ENCODE measurements at regions not wholly inside any gene's neighbourhood (a gene's known extent, or its start where the extent isn't known, plus 50 kb on each side); places are given as distances from the start of the nearest gene placed in this dataset.

- no peaks in the 10 kb centered on the region for H3K9me3 ChIP-seq (ENCODE audit: control insufficient read depth, insufficient read depth, low read length)
- H3K9ac ChIP-seq (ENCODE audit: low read depth, low read length): no peak overlapping the region
- H3K4me1 ChIP-seq (ENCODE audit: control insufficient read depth, insufficient read depth, low read length): peaks cover 13% of the 10 kb centered on the region
- no peaks in the 10 kb centered on the region for H3K27me3 ChIP-seq (ENCODE audit: control insufficient read depth, insufficient read depth, low read length)
- H3K36me3 ChIP-seq (ENCODE audit: control insufficient read depth, insufficient read depth, low read length): no peaks in the 10 kb centered on the region
- H3K4me3 ChIP-seq (ENCODE audit: low read depth, low read length): no peak overlapping the region
- no peak overlapping the region for H3K27ac ChIP-seq (ENCODE audit: low read depth, low read length)
Observed at GRCh38 chr4:125262502-125262901, 52.3 kb upstream of the FAT4 start.

DNA sequence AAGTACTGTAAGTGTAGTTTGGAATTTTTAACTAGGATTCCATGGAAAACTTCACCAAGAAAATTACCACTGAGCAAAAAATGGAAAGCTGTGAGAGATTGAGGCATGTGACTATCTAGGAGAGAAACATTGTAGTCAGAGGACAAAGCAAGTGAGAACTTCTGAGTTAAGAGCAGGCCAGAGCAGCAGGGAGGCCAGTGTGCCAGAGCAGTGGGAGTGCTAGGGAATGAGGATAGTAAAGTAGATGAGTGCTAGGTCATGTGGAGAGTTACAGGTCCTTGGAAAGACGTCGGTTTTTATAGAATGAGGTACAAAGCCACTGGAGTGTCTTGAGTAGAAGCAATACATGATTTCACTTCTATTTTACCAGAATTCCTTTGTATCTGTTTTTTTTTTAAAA lies 52.7 kb upstream of the FAT4 start:
- Histone ChIP-seq H3K27ac (ENCODE audit: low read depth, low read length) (no peak overlapping the region), H3K9ac (ENCODE audit: low read depth, low read length) (no peak overlapping the region), H3K36me3 (ENCODE audit: control insufficient read depth, insufficient read depth, low read length) (no peaks in the 10 kb centered on the region), H3K9me3 (ENCODE audit: control insufficient read depth, insufficient read depth, low read length) (no peaks in the 10 kb centered on the region), H3K27me3 (ENCODE audit: control insufficient read depth, insufficient read depth, low read length) (no peaks in the 10 kb centered on the region), H3K4me3 (ENCODE audit: low read depth, low read length) (no peak overlapping the region), H3K4me1 (ENCODE audit: control insufficient read depth, insufficient read depth, low read length) (peaks cover 9% of the 10 kb centered on the region)

- no peak overlapping the region for H3K27ac ChIP-seq (ENCODE audit: low read depth, low read length)
- H3K9me3 ChIP-seq (ENCODE audit: control insufficient read depth, insufficient read depth, low read length): no peaks in the 10 kb centered on the region
- H3K4me3 ChIP-seq (ENCODE audit: low read depth, low read length): no peak overlapping the region
- no peaks in the 10 kb centered on the region for H3K27me3 ChIP-seq (ENCODE audit: control insufficient read depth, insufficient read depth, low read length)
- H3K4me1 ChIP-seq (ENCODE audit: control insufficient read depth, insufficient read depth, low read length): no peaks in the 10 kb centered on the region
- no peak overlapping the region for H3K9ac ChIP-seq (ENCODE audit: low read depth, low read length)
- no peaks in the 10 kb centered on the region for H3K36me3 ChIP-seq (ENCODE audit: control insufficient read depth, insufficient read depth, low read length)
Observed at GRCh38 chr4:125254106-125254505, 60.6 kb upstream of the FAT4 start.

DNA sequence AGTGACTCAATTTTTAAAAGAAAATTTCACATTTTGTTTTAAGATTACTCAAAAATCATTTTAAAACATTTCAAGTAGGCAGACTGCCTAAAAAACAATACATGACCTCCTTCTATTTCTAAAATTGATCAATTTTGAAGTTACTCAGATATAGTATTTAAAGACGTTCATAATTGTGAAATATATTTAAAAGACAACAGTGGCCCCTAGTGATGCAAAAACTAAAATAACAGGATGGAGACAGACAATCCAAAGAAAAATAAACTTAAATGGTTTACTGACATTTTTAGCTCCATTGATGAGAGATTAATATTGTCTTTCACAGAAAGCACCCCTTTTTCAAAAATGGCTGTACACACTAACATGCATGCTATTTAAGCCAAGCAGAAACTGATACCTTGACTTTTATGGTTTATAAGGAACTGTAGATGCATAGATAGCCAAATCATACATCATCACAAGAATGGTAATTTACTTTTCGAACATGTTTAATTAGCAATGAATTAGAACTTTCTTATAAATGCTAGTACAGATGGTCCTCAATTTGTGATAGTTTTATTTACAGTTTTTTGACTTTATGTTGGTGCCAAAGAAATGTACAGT lies 69.8 kb upstream of the FAT4 start:
- Histone ChIP-seq H3K27me3 (ENCODE audit: control insufficient read depth, insufficient read depth, low read length) (no peaks in the 10 kb centered on the region), H3K36me3 (ENCODE audit: control insufficient read depth, insufficient read depth, low read length) (no peaks in the 10 kb centered on the region), H3K9ac (ENCODE audit: low read depth, low read length) (no peak overlapping the region), H3K4me3 (ENCODE audit: low read depth, low read length) (no peak overlapping the region), H3K4me1 (ENCODE audit: control insufficient read depth, insufficient read depth, low read length) (peaks cover 7% of the 10 kb centered on the region; the same call in 1 of the 2 replicates), H3K9me3 (ENCODE audit: control insufficient read depth, insufficient read depth, low read length) (no peaks in the 10 kb centered on the region), H3K27ac (ENCODE audit: low read depth, low read length) (no peak overlapping the region)

GRCh38 chr4:125243789-125244397 lies 70.9 kb upstream of the FAT4 start:
- no peak overlapping the region for H3K9ac ChIP-seq (ENCODE audit: low read depth, low read length)
- H3K4me3 ChIP-seq (ENCODE audit: low read depth, low read length): no peak overlapping the region

GRCh38 chr4:125235971-125236370 lies 78.8 kb upstream of the FAT4 start:
- H3K9ac ChIP-seq (ENCODE audit: low read depth, low read length): no peak overlapping the region
- no peaks in the 10 kb centered on the region for H3K36me3 ChIP-seq (ENCODE audit: control insufficient read depth, insufficient read depth, low read length)
- no peaks in the 10 kb centered on the region for H3K27me3 ChIP-seq (ENCODE audit: control insufficient read depth, insufficient read depth, low read length)
- H3K4me1 ChIP-seq (ENCODE audit: control insufficient read depth, insufficient read depth, low read length): no peaks in the 10 kb centered on the region
- no peak overlapping the region for H3K27ac ChIP-seq (ENCODE audit: low read depth, low read length)
- no peaks in the 10 kb centered on the region for H3K9me3 ChIP-seq (ENCODE audit: control insufficient read depth, insufficient read depth, low read length)
- H3K4me3 ChIP-seq (ENCODE audit: low read depth, low read length): no peak overlapping the region

More at GRCh38 chr4:125243789-125244397, 70.9 kb upstream of the FAT4 start:
- Histone ChIP-seq H3K27me3 (ENCODE audit: control insufficient read depth, insufficient read depth, low read length) (no peaks in the 10 kb centered on the region), H3K9me3 (ENCODE audit: control insufficient read depth, insufficient read depth, low read length) (no peaks in the 10 kb centered on the region), H3K36me3 (ENCODE audit: control insufficient read depth, insufficient read depth, low read length) (no peaks in the 10 kb centered on the region), H3K27ac (ENCODE audit: low read depth, low read length) (no peak overlapping the region), H3K4me1 (ENCODE audit: control insufficient read depth, insufficient read depth, low read length) (peaks cover 7% of the 10 kb centered on the region; the same call in 1 of the 2 replicates)

- no peaks in the 10 kb centered on the region for H3K4me1 ChIP-seq (ENCODE audit: control insufficient read depth, insufficient read depth, low read length)
- no peaks in the 10 kb centered on the region; the same call in 1 of the 2 replicates for H3K9me3 ChIP-seq (ENCODE audit: control insufficient read depth, insufficient read depth, low read length)
Observed at GRCh38 chr4:125231661-125232060, 83.1 kb upstream of the FAT4 start.

DNA sequence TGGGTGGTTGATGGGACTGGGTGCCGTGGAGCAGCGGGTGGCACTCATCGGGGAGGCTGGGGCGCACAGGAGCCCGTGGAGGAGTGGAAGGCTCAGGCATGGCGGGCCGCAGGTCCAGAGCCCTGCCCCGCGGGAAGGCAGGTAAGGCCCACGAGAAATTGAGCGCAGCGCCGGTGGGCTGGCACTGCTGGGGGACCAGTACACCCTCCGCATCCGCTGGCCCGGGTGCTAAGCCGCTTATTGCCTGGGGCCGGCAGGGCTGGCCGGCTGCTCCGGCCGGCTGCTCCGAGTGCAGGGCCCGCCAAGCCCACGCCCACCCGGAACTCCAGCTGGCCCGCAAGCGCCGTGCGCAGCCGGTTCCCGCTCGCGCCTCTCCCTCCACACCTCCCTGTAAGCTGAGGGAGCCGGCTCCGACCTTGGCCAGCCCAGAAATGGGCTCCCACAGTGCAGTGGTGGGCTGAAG lies 85.1 kb upstream of the FAT4 start:
- no peaks in the 10 kb centered on the region; the same call in 1 of the 2 replicates for H3K9me3 ChIP-seq (ENCODE audit: control insufficient read depth, insufficient read depth, low read length)
- H3K36me3 ChIP-seq (ENCODE audit: control insufficient read depth, insufficient read depth, low read length): no peaks in the 10 kb centered on the region
- no peak overlapping the region for H3K27ac ChIP-seq (ENCODE audit: low read depth, low read length)
- no peak overlapping the region for H3K9ac ChIP-seq (ENCODE audit: low read depth, low read length)
- H3K4me1 ChIP-seq (ENCODE audit: control insufficient read depth, insufficient read depth, low read length): no peaks in the 10 kb centered on the region
- H3K27me3 ChIP-seq (ENCODE audit: control insufficient read depth, insufficient read depth, low read length): no peaks in the 10 kb centered on the region
- no peak overlapping the region for H3K4me3 ChIP-seq (ENCODE audit: low read depth, low read length)

More at GRCh38 chr4:125231661-125232060, 83.1 kb upstream of the FAT4 start:
- Histone ChIP-seq H3K4me3 (ENCODE audit: low read depth, low read length) (no peak overlapping the region), H3K36me3 (ENCODE audit: control insufficient read depth, insufficient read depth, low read length) (no peaks in the 10 kb centered on the region), H3K9ac (ENCODE audit: low read depth, low read length) (no peak overlapping the region), H3K27me3 (ENCODE audit: control insufficient read depth, insufficient read depth, low read length) (no peaks in the 10 kb centered on the region), H3K27ac (ENCODE audit: low read depth, low read length) (no peak overlapping the region)

DNA sequence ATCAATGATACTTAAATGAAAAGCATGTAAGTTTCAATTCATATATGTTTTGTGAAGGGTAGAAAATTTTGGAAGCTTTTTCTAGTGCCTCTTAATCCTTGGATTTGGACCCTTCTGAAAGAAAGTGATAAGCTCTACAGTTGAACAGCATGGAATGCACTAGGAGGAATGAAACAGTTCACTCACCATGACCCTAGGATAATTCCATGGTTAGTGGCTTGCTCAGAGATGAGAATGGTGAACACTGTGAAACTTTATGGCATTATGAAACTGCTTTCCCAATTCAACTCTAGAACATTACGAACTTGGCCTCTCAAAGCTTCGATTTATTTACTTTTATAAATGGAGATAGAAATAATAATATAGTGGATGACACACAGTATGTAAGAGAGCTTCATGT lies 88.9 kb upstream of the FAT4 start:
- no peaks in the 10 kb centered on the region for H3K27me3 ChIP-seq (ENCODE audit: control insufficient read depth, insufficient read depth, low read length)
- H3K4me1 ChIP-seq (ENCODE audit: control insufficient read depth, insufficient read depth, low read length): no peaks in the 10 kb centered on the region
- H3K9ac ChIP-seq (ENCODE audit: low read depth, low read length): no peak overlapping the region
- peaks cover 5% of the 10 kb centered on the region for H3K9me3 ChIP-seq (ENCODE audit: control insufficient read depth, insufficient read depth, low read length)
- H3K36me3 ChIP-seq (ENCODE audit: control insufficient read depth, insufficient read depth, low read length): no peaks in the 10 kb centered on the region
- H3K4me3 ChIP-seq (ENCODE audit: low read depth, low read length): no peak overlapping the region
- H3K27ac ChIP-seq (ENCODE audit: low read depth, low read length): no peak overlapping the region

GRCh38 chr4:125200556-125200955 lies 114.2 kb upstream of the FAT4 start:
- no peaks in the 10 kb centered on the region for H3K9me3 ChIP-seq (ENCODE audit: control insufficient read depth, insufficient read depth, low read length)
- no peaks in the 10 kb centered on the region for H3K27me3 ChIP-seq (ENCODE audit: control insufficient read depth, insufficient read depth, low read length)
- H3K4me1 ChIP-seq (ENCODE audit: control insufficient read depth, insufficient read depth, low read length): no peaks in the 10 kb centered on the region
- no peak overlapping the region for H3K9ac ChIP-seq (ENCODE audit: low read depth, low read length)
- no peak overlapping the region for H3K4me3 ChIP-seq (ENCODE audit: low read depth, low read length)
- H3K27ac ChIP-seq (ENCODE audit: low read depth, low read length): no peak overlapping the region
- no peaks in the 10 kb centered on the region for H3K36me3 ChIP-seq (ENCODE audit: control insufficient read depth, insufficient read depth, low read length)

DNA sequence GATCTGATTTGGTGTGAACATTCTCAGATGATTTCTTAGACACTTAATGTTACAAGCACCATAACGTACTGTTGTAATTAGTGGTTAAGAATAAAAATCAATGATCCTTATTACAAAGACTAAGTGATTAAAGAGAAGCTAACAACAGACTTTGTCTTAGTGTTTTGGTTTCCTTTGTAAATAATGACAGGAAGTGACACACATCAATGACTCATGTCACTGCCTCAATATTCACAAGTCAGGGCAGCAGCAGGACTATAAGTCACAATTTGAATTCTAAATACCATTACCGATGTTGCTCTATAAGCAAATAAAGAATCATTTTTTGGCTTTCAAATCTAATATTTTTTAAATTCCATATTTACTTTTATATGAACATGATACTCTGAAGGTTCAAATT lies 115.8 kb upstream of the FAT4 start:
- Histone ChIP-seq H3K4me3 (ENCODE audit: low read depth, low read length) (no peak overlapping the region), H3K27me3 (ENCODE audit: control insufficient read depth, insufficient read depth, low read length) (no peaks in the 10 kb centered on the region), H3K4me1 (ENCODE audit: control insufficient read depth, insufficient read depth, low read length) (no peaks in the 10 kb centered on the region), H3K9ac (ENCODE audit: low read depth, low read length) (no peak overlapping the region), H3K36me3 (ENCODE audit: control insufficient read depth, insufficient read depth, low read length) (no peaks in the 10 kb centered on the region), H3K27ac (ENCODE audit: low read depth, low read length) (no peak overlapping the region), H3K9me3 (ENCODE audit: control insufficient read depth, insufficient read depth, low read length) (no peaks in the 10 kb centered on the region)

All from HUES48 (cell line).